ENCODE measurements at regions not wholly inside any gene's neighbourhood (a gene's known extent, or its start where the extent isn't known, plus 50 kb on each side); places are given as distances from the start of the nearest gene placed in this dataset.

GRCh38 chr5:122527547-122527946 is 215.5 kb downstream of the SNCAIP start:
- TF ChIP-seq ZBTB21 (CRISPR knock-in tag; IDR thresholded peaks at IDR 0.05; ENCODE audit: borderline replicate concordance) (no peak), ESRRA (CRISPR knock-in tag; IDR thresholded peaks at IDR 0.05; ENCODE audit: borderline replicate concordance) (no peak), NFE2L1 (CRISPR knock-in tag; IDR thresholded peaks at IDR 0.05) (no peak), NR3C1 (CRISPR knock-in tag; conservative IDR thresholded peaks at IDR 0.05; ENCODE audit: low read depth) (no peak), NFYB (CRISPR knock-in tag; conservative IDR thresholded peaks at IDR 0.05; ENCODE audit: low read depth) (no peak)
- TF ChIP-seq, protein P1, sequence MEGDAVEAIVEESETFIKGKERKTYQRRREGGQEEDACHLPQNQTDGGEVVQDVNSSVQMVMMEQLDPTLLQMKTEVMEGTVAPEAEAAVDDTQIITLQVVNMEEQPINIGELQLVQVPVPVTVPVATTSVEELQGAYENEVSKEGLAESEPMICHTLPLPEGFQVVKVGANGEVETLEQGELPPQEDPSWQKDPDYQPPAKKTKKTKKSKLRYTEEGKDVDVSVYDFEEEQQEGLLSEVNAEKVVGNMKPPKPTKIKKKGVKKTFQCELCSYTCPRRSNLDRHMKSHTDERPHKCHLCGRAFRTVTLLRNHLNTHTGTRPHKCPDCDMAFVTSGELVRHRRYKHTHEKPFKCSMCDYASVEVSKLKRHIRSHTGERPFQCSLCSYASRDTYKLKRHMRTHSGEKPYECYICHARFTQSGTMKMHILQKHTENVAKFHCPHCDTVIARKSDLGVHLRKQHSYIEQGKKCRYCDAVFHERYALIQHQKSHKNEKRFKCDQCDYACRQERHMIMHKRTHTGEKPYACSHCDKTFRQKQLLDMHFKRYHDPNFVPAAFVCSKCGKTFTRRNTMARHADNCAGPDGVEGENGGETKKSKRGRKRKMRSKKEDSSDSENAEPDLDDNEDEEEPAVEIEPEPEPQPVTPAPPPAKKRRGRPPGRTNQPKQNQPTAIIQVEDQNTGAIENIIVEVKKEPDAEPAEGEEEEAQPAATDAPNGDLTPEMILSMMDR (IDR thresholded peaks at IDR 0.05) = no peak

Data from WTC11 (cell line).